Heart right ventricle (tissue), 16 donors: ENCODE measurements at regions not wholly inside any gene's neighbourhood (a gene's known extent, or its start where the extent isn't known, plus 50 kb on each side); places are given as distances from the start of the nearest gene placed in this dataset.

Experiments used
- ATAC-seq, 8 donors: fragments of 200-7000 bp; cut with Tn5 transposase; one replicate each; pipeline ENCODE4 v1.9.1; 2020; ENCODE audit warnings: mild to moderate bottlenecking in 8 of 8, moderate library complexity in 8 of 8, moderate number of reproducible peaks in 1 of 8
- DNase-seq, 2 donors: peaks; one replicate each; pipeline ENCODE4 v3.0.0-alpha.2; 2020
- H3K27ac ChIP-seq, 10 donors: fragments of 200-600 bp; sonication (generic) in 2 of 10; one replicate each; pipeline versions ENCODE4 v1.5.0 to v1.8.0; 2020 to 2022; ENCODE audit warnings: mild to moderate bottlenecking in 3 of 10
- H3K27me3 ChIP-seq, 7 donors: fragments of 200-600 bp; one replicate each; pipeline ENCODE4 v1.8.0; 2021 to 2022; ENCODE audit warnings: mild to moderate bottlenecking in 2 of 7
- H3K36me3 ChIP-seq, 9 donors: fragments of 200-600 bp; sonication (generic) in 1 of 9; one replicate each; pipeline versions ENCODE4 v1.5.0 to v1.8.0; 2020 to 2022; ENCODE audit warnings: mild to moderate bottlenecking in 2 of 9
- H3K4me1 ChIP-seq, 9 donors: fragments of 200-600 bp; sonication (generic) in 1 of 9; one replicate each; pipeline versions ENCODE4 v1.5.0 to v1.8.0; 2020 to 2022; ENCODE audit warnings: mild to moderate bottlenecking in 4 of 9
- H3K4me3 ChIP-seq, 10 donors: fragments of 200-600 bp; sonication (generic) in 2 of 10; one replicate each; pipeline versions ENCODE4 v1.5.0 to v1.8.0; 2020 to 2022; ENCODE audit warnings: mild to moderate bottlenecking in 7 of 10, moderate library complexity in 2 of 10
- H3K9me3 ChIP-seq, 11 donors: fragments of 200-600 bp in 10 of 11; sonication (generic) in 2 of 11; one replicate each; pipeline versions ENCODE4 v1.5.0 to v1.8.0; 2013 to 2022; ENCODE audit warnings: mild to moderate bottlenecking in 2 of 11, control low read depth in 1 of 11, moderate library complexity in 1 of 11
- WGBS, 2 donors: extraction: QIAGEN DNeasy Blood & Tissue Kit; methylation state at CpG; one replicate each; pipeline ENCODE4 v1.1.7; 2013; ENCODE audit warnings: inconsistent platforms in 1 of 2; 5-methylcytosine and 5-hydroxymethylcytosine counted together
- intact Hi-C, 10 donors: fragments of 100-400 bp; cut with DNase I; formaldehyde crosslinking; loops; one replicate each; pipeline versions ENCODE4 v1.11.1 to v1.14.2; 2022
- TF ChIP-seq, protein P1 (sequence below), 9 donors: fragments of 200-600 bp; sonication (generic) in 2 of 9; IDR thresholded peaks; one replicate each; pipeline versions ENCODE4 v1.5.0 to v1.8.0; 2021 to 2022; ENCODE audit warnings: antibody characterized with exemption in 9 of 9, mild to moderate bottlenecking in 5 of 9, moderate library complexity in 1 of 9
- donor health status: Arrhythmogenic right ventricular cardiomyopathy.
- donor health status: ischemic (EF 13 %, LVEDD 7.1; RV severe dilation, severe dysfunction).
- donor health status: healthy with polysubstance abuse.
- donor health status: DM: no; HTN: yes; CAD: no.
- donor health status: DM: no; HTN: no; CAD: no.
- donor health status: ischemic (EF 25% LVEDD 6.9; RV normal size, moderate dysfunction).
- donor health status: ischemic (EF 25% LVEDD 5.7; RV mildly dilated, moderate dysfunction).
- donor health status: healthy.
- donor health status: DM: yes; HTN: yes; CAD: no.
- donor health status: Ischemic cardiomyopathy.
- donor health status: ischemic (EF 35%, LVEDD 5.7; RV mildly dilated, moderate dysfunction).
- donor health status: nonischemic (EF 11% LVEDD 7.7; RV severe dilation, severe dysfunction).
- donor health status: DM: yes; HTN: yes; CAD: no.
- donor health status: PGD.
- donor health status: ischemic (EF 29% LVEDD 5.4; RV normal size, mild dysfunction).
- donor health status: nonischemic (EF 23%, LVEDD 6.1; RV moderate dilation, normal function).

DNA sequence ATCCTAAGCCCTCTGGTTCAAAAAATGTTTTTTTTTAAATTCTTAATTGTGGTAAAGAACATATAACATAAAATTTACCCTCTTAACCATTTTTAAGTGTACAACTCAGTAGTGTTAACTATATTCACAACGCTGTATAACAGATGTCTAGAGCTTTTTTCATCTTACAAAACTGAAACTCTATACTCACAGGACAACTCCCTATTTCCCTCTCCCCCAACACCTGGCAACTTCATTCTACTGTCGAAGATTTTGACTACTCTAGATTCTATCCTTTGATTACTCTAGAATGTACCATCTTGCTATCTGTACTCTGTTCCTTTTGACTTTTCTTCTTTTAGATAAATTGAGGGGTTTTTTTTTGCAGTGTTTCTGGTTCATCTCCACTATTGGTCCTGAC, 200.4 kb downstream of the KLF12 start:
- ATAC-seq (no peak), DNase-seq (no peak)
- Histone ChIP-seq H3K36me3 (no peaks in the 10 kb centered on the region), H3K27me3 (no peaks in the 10 kb centered on the region), H3K27ac (no peak overlapping the region), H3K4me1 (peaks cover 0 to 16% (median 4%) of the 10 kb centered on the region in 9 donors), H3K9me3 (no peaks in the 10 kb centered on the region), H3K4me3 (no peak overlapping the region)
- TF ChIP-seq, protein P1, sequence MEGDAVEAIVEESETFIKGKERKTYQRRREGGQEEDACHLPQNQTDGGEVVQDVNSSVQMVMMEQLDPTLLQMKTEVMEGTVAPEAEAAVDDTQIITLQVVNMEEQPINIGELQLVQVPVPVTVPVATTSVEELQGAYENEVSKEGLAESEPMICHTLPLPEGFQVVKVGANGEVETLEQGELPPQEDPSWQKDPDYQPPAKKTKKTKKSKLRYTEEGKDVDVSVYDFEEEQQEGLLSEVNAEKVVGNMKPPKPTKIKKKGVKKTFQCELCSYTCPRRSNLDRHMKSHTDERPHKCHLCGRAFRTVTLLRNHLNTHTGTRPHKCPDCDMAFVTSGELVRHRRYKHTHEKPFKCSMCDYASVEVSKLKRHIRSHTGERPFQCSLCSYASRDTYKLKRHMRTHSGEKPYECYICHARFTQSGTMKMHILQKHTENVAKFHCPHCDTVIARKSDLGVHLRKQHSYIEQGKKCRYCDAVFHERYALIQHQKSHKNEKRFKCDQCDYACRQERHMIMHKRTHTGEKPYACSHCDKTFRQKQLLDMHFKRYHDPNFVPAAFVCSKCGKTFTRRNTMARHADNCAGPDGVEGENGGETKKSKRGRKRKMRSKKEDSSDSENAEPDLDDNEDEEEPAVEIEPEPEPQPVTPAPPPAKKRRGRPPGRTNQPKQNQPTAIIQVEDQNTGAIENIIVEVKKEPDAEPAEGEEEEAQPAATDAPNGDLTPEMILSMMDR (IDR thresholded peaks at IDR 0.05) = no peak
- 80 to 91% methylated on average over 2 of the region's 2 CpGs for WGBS, 2 donors
- intact Hi-C loops = no loop called here

DNA sequence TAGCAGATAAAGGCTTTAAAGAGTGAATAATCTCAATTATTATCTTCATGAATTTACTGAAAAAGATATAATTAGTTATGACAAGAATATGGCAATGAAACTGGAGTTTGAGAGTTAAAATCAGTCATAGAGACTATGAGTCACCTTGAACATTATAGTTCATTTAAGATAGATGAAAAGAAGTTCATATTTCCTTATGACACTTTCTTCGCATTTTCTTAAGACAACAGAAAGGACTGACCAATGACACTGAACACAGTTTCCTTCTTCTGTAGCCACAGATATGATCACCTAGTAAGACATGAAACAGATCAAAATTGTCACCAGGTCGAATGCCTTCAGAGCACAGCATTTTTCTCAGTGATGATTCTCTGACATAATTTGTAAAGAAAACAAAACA, 202.1 kb downstream of the KLF12 start:
- intact Hi-C loops = no loop called here
- H3K4me1 ChIP-seq = peaks cover 0 to 9% (median 0%) of the 10 kb centered on the region in 9 donors
- no peak overlapping the region for H3K4me3 ChIP-seq
- DNase-seq (no peak), ATAC-seq (no peak)
- no peak overlapping the region for H3K27ac ChIP-seq
- TF ChIP-seq, protein P1 (IDR thresholded peaks at IDR 0.05) = no peak
- no peaks in the 10 kb centered on the region for H3K36me3 ChIP-seq
- no peaks in the 10 kb centered on the region for H3K27me3 ChIP-seq
- WGBS, 2 donors = 76 to 78% methylated on average over 2 of the region's 2 CpGs
- H3K9me3 ChIP-seq = no peaks in the 10 kb centered on the region

DNA sequence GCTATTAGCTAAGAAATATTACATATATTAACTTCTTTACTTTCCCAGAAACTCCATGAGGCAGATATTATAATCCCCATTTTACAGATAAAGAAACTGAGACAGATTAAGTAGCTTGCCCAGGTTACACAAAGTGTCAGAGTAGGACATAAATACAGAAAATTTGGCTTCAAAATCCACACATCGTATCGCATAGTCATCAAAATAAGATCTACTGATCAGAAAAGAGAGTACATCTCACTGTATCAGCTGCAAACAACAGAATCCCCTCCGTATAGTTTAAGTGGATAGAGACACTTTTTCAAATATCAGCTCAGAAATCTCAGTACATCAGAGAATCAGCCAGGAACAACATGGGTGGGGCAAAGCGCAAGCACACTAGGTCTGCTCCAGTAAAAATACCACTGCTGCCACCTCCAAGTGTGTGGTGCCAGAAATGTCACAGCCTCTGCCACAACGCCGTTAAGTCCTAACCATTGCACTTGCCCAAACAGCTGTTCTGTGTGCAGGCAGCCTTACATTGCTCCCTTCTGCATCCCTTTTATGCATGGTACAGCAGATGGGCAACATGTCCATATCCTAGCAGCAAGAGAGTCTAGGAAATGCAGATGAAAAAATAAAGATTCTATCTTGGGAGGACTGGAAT, 204.8 kb downstream of the KLF12 start:
- intact Hi-C loops = no loop called here
- Histone ChIP-seq H3K4me3 (no peak overlapping the region), H3K27me3 (no peaks in the 10 kb centered on the region), H3K9me3 (no peaks in the 10 kb centered on the region), H3K4me1 (peaks cover 0 to 5% (median 0%) of the 10 kb centered on the region in 9 donors), H3K27ac (no peak overlapping the region), H3K36me3 (no peaks in the 10 kb centered on the region)
- ATAC-seq (no peak), DNase-seq (no peak)
- TF ChIP-seq, protein P1 (IDR thresholded peaks at IDR 0.05) = no peak
- WGBS, 2 donors = 97 to 98% methylated on average over 6 of the region's 6 CpGs

GRCh38 chr13:73924607-73925006, 209.6 kb downstream of the KLF12 start:
- intact Hi-C loops = no loop called here
- H3K36me3 ChIP-seq = no peaks in the 10 kb centered on the region
- WGBS, 2 donors = 98 to 100% methylated on average over 1 of the region's 1 CpG

More at GRCh38 chr13:73924607-73925006, 209.6 kb downstream of the KLF12 start:
- Histone ChIP-seq H3K27me3 (no peaks in the 10 kb centered on the region), H3K4me1 (peaks cover 0 to 32% (median 10%) of the 10 kb centered on the region in 9 donors), H3K27ac (no peak overlapping the region), H3K9me3 (no peaks in the 10 kb centered on the region), H3K4me3 (no peak overlapping the region)
- TF ChIP-seq, protein P1 (IDR thresholded peaks at IDR 0.05) = no peak
- no peak for DNase-seq
- no peak for ATAC-seq
